ENCODE measurements at regions not wholly inside any gene's neighbourhood (a gene's known extent, or its start where the extent isn't known, plus 50 kb on each side); places are given as distances from the start of the nearest gene placed in this dataset.

DNA sequence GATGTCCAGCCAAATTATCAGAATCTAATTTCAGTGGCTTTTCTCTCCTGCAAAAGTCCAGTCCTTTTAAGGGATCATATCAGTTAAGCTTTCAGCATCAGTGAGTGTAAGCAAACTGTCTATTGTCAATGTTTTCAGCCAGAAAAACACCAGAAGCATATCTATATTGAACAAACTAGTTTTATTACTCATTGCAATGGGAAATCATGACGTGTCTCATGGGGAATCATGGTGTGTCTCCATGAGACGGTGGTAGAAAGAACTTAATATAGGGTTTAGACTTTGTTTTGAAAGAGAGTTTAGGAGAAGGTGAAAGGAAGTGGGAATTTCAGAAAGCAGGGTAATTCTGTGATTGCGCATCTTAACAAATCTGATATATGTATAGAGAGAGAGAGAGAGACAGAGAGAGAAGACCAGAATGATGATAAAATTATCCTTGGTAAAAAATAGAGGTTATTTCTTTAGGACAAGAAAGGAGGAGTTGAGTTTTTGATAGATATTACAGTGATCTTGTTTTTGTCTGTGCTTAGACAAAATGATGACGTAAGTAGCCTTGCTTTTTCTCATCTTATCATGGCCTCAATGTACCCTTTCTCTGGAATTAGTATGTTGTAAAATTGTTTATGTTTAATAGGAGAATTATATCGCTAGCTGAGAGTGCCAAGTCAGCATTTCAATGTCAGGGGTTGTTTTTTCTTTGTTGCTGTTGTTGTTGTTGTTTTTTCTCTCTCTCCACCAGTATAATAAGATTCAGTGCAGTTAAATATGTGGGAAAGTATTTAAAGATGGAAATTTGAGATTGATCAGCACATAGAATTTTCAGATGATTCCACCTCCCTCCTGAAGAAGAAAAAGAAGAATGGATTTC lies 129.9 kb upstream of the OSTN start:
- TF ChIP-seq POLR2A (IDR thresholded peaks at IDR 0.05), result no peak
- TF ChIP-seq, protein P1, sequence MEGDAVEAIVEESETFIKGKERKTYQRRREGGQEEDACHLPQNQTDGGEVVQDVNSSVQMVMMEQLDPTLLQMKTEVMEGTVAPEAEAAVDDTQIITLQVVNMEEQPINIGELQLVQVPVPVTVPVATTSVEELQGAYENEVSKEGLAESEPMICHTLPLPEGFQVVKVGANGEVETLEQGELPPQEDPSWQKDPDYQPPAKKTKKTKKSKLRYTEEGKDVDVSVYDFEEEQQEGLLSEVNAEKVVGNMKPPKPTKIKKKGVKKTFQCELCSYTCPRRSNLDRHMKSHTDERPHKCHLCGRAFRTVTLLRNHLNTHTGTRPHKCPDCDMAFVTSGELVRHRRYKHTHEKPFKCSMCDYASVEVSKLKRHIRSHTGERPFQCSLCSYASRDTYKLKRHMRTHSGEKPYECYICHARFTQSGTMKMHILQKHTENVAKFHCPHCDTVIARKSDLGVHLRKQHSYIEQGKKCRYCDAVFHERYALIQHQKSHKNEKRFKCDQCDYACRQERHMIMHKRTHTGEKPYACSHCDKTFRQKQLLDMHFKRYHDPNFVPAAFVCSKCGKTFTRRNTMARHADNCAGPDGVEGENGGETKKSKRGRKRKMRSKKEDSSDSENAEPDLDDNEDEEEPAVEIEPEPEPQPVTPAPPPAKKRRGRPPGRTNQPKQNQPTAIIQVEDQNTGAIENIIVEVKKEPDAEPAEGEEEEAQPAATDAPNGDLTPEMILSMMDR (IDR thresholded peaks at IDR 0.05), result no peak
